ENCODE measurements at regions not wholly inside any gene's neighbourhood (a gene's known extent, or its start where the extent isn't known, plus 50 kb on each side); places are given as distances from the start of the nearest gene placed in this dataset.

DNA sequence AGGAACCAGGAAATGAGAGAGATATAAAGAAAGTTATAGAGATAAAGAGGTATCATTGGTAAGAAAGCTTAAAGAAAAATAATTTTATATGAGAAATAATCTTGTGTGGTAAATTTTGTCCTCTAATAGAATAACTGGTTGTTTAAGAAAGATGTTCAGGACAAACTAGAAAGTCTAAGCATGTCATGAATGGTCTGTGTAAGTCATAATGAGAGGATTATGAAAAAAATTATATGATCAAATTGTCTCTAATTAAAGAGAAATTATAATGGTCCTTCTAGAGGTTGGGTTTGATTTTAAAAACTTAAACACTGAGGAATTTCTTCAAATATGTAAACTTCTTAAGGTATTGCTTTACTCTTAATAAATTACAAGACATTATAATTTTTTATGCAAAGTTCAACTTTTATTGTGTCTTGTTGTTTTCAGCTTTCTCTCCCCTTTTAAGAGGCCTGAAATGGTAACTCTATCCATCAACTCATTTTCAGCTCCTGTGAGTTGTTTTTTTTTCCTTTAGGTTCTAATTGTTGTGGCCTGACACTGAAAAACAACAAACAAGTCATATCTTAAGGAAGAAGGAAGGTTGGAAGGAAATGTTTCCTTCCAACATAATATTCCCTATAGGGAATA, 88.2 kb upstream of the CNOT2 start:
- DNase-seq (ENCODE audit: low spot score) = no peak

DNA sequence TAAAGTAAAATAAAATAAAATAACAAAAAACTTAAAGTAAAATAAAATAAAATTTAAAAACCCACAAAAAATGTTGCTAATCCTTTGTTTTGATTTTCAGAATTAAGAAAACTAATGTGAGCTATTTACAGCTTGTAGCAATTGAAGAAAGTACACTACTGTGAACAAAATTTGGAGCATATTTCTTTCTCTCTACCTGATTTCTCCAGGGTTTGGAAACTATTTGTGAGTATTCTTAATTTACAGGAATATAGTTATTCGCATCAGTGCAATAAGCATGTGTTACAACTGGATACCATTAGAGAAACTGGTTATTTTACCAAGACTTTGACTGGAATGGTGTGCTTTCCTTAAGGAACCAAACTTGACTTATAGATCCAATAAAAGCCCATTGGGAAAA, 86.1 kb upstream of the CNOT2 start:
- DNase-seq (ENCODE audit: low spot score) = no peak

DNA sequence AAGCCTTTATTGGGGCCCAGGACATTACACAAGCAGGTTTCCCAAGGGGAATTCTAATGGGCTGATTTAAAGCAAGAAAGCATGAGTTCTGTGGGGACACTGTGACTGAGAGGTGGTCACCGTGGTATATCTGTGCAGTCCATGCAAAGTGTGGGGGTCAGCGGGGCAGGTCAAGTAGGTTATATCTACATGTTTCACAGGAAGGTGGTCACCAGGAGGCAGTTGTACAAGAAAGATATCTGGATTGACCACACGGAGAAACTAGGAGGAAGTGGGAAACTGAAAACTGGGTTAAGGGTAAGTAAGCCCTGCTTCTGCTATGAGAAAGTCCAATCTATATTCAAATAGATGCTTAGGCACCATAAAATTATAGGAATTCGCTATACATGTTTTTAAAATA, 77.8 kb upstream of the CNOT2 start:
- no peak for DNase-seq (ENCODE audit: low spot score)

DNA sequence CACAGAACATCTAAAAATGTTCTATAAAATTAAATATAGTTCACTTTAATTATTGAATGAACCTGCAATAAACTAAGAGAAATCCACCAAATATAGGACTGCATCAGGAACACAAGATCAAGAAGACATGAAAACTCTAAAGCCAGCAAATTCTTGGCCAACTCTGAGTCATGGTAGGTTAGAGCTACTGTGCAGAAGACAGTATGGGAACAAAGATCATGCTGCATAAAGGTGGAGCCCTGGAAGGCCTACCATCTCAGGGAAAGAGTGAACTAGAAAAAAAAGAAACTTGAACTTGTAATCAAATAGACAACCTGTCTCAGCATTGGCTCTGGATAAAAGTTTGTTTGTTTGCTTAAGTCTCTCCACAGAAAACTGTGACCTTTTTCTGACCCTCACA, 66.9 kb upstream of the CNOT2 start:
- DNase-seq (ENCODE audit: low spot score) = no peak

- no peak for DNase-seq (ENCODE audit: low spot score)
These were observed 65.6 kb upstream of the CNOT2 start for GRCh38 chr12:70177631-70178030.

- no peak for DNase-seq (ENCODE audit: low spot score)
These were observed 65.2 kb upstream of the CNOT2 start for GRCh38 chr12:70178038-70178437.

- no peak for DNase-seq (ENCODE audit: low spot score)
These were observed 63.1 kb upstream of the CNOT2 start for GRCh38 chr12:70180130-70180529.

DNA sequence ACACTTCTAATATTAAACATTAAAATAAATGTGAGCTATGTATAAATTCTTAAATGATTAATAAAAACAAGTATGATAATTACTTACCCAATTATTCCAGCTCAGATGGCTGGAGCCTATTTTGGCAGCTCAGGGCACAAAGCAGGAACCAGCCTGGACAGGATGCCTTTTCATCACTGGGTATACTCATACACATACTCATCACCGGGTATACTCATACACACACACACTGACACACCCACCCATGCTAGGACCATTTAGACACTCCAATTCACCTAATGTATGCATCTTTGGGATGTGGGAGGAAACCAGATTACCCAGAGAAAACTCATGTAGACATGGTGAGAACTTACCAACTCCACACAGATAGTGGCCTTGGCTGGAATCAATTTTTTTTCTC, 57.9 kb upstream of the CNOT2 start:
- DNase-seq (ENCODE audit: low spot score) = no peak

DNA sequence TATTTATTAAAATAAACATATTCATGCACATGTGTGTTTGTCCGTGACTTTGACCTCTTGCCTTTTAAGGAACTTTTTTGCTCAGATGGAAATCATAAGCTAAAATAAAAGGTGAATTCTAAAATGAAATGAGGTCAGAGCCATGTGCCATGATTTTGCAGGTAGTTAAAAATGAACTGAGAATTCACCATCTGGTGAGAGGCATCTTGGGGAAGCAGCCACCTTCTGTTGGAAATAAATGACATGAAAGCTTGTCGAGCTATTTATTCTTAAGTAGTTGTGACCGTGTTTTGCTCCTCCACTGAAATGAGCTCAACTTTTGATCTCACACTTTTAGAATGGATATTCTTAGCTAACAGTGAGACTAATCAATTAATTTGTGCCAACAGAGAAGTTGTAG, 56.8 kb upstream of the CNOT2 start:
- DNase-seq (ENCODE audit: low spot score) = no peak

DNA sequence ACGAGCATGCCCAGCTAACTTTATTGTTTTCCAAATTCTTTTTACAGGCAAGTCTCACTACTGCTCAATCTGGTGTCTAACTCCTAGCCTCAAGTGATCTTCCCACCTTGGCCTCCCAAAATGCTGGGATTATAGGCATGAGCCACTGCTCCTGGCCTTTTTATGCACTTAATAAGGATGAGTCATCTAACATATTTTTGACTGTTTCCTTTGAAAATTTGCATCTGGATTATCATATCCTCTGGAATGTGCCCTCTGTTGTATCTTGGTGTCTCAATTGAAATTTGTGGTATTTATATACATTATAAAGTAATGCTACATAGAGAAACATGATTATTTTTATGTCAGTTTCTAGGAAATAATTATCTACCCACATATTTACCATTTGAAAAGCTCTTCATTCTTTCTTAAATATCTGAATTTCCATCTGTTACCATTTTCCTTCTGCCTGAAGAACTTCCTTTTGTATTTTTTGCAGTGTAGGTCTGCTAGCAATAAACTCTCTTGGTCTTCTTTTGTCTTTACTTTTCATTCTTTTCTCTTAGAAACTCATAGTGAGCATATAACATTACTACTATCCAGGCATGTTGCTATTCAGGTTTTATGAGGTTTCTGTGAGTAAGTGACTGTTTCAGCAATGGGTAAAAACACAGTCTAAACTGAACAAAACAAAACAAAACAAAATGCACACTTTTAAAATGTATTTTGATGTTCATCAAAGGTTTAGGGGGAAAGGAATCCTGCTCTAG, 52.8 kb upstream of the CNOT2 start:
- DNase-seq (ENCODE audit: low spot score) = no peak

All from AG08395 (cell line).